GM12872 (cell line): ENCODE measurements at regions not wholly inside any gene's neighbourhood (a gene's known extent, or its start where the extent isn't known, plus 50 kb on each side); places are given as distances from the start of the nearest gene placed in this dataset.

Source experiments
- CTCF ChIP-seq: IDR thresholded peaks from 3 replicates; pipeline ENCODE4 v1.5.1; 2011; ENCODE audit warnings: low read depth, mild to moderate bottlenecking, low read length, moderate library complexity; ENCODE audit not compliant: insufficient read depth

GRCh38 chr2:47964277-47964676 lies 58.0 kb upstream of the FBXO11 start:
- no peak for TF ChIP-seq CTCF

GRCh38 chr2:47964722-47965434 lies 58.6 kb upstream of the FBXO11 start:
- no peak for TF ChIP-seq CTCF

GRCh38 chr2:47984041-47984440 lies 77.7 kb upstream of the FBXO11 start:
- TF ChIP-seq CTCF: no peak

GRCh38 chr2:47990503-47990902 lies 84.2 kb upstream of the FBXO11 start:
- TF ChIP-seq CTCF: no peak

GRCh38 chr2:47992671-47993070 lies 86.4 kb upstream of the FBXO11 start:
- TF ChIP-seq CTCF: no peak

GRCh38 chr2:47996808-47997207 lies 90.5 kb upstream of the FBXO11 start:
- TF ChIP-seq CTCF: no peak

GRCh38 chr2:47999512-47999911 lies 93.2 kb upstream of the FBXO11 start:
- TF ChIP-seq CTCF: no peak
